Trophoblast cell (in vitro differentiated cells and primary cell): ENCODE measurements at regions not wholly inside any gene's neighbourhood (a gene's known extent, or its start where the extent isn't known, plus 50 kb on each side); places are given as distances from the start of the nearest gene placed in this dataset.
"Not testable (repeated sequence)": the region's sequence is repeated elsewhere in the genome, so short reads cannot be mapped to it uniquely, and the experiment has no call there.

Source experiments
- DNase-seq, 2 donors: peaks; one replicate each; pipeline ENCODE4 v3.0.0-alpha.2; 2016
- H2AFZ ChIP-seq: 2 replicates; pipeline ENCODE4 v1.6.1; 2013; ENCODE audit warnings: low read length, moderate library complexity, mild to moderate bottlenecking; ENCODE audit not compliant: insufficient read depth, poor library complexity
- H2AK5ac ChIP-seq: 2 replicates; pipeline ENCODE4 v1.6.1; 2013; ENCODE audit warnings: mild to moderate bottlenecking, low read length
- H2BK120ac ChIP-seq: 2 replicates; pipeline ENCODE4 v1.6.1; 2013; ENCODE audit warnings: low read length, mild to moderate bottlenecking, moderate library complexity; ENCODE audit not compliant: insufficient read depth, poor library complexity
- H2BK12ac ChIP-seq: 2 replicates; pipeline ENCODE4 v1.6.1; 2013; ENCODE audit warnings: mild to moderate bottlenecking, low read length, moderate library complexity
- H2BK5ac ChIP-seq: 2 replicates; pipeline ENCODE4 v1.6.1; 2013; ENCODE audit warnings: low read length, low read depth, moderate library complexity, mild to moderate bottlenecking; ENCODE audit not compliant: poor library complexity
- H3K14ac ChIP-seq: 2 replicates; pipeline ENCODE4 v1.6.1; 2013; ENCODE audit warnings: mild to moderate bottlenecking, low read length
- H3K18ac ChIP-seq: 2 replicates; pipeline ENCODE4 v1.6.1; 2013; ENCODE audit warnings: mild to moderate bottlenecking, low read length
- H3K23ac ChIP-seq: 2 replicates; pipeline ENCODE4 v1.6.1; 2013; ENCODE audit warnings: low read length
- H3K27ac ChIP-seq: 2 replicates; pipeline ENCODE4 v1.5.1; 2013; ENCODE audit warnings: low read depth, mild to moderate bottlenecking, inconsistent platforms, low read length, moderate library complexity
- H3K27me3 ChIP-seq: 2 replicates; pipeline ENCODE4 v1.6.1; 2013; ENCODE audit warnings: inconsistent platforms, mild to moderate bottlenecking, low read length, moderate library complexity; ENCODE audit not compliant: insufficient read depth
- H3K36me3 ChIP-seq, 2 experiments: 1 replicate in 1 of 2; 2 replicates in 1 of 2; pipeline ENCODE4 v1.6.1; 2013; ENCODE audit warnings: low read length in 2 of 2, mild to moderate bottlenecking in 2 of 2, moderate library complexity in 1 of 2; ENCODE audit not compliant: insufficient read depth in 2 of 2, control insufficient read depth in 1 of 2
- H3K4ac ChIP-seq: 2 replicates; pipeline ENCODE4 v1.6.1; 2013; ENCODE audit warnings: low read depth, mild to moderate bottlenecking, low read length, moderate library complexity
- H3K4me1 ChIP-seq, 2 experiments: 1 replicate in 1 of 2; 2 replicates in 1 of 2; pipeline ENCODE4 v1.6.1; 2013; ENCODE audit warnings: low read length in 2 of 2, mild to moderate bottlenecking in 2 of 2, moderate library complexity in 1 of 2; ENCODE audit not compliant: insufficient read depth in 2 of 2, control insufficient read depth in 1 of 2
- H3K4me2 ChIP-seq: 2 replicates; pipeline ENCODE4 v1.6.1; 2013; ENCODE audit warnings: inconsistent platforms, mild to moderate bottlenecking, low read length, moderate library complexity
- H3K4me3 ChIP-seq: 2 replicates; pipeline ENCODE4 v1.5.1; 2013; ENCODE audit warnings: mild to moderate bottlenecking, low read depth, low read length, inconsistent platforms
- H3K79me1 ChIP-seq: one replicate; pipeline ENCODE4 v1.6.1; 2013; ENCODE audit warnings: low read length
- H3K79me2 ChIP-seq: 2 replicates; pipeline ENCODE4 v1.6.1; 2013; ENCODE audit warnings: low read length, mild to moderate bottlenecking; ENCODE audit not compliant: control insufficient read depth, insufficient read depth, poor library complexity
- H3K9ac ChIP-seq: 2 replicates; pipeline ENCODE4 v1.6.1; 2013; ENCODE audit warnings: mild to moderate bottlenecking, low read length
- H3K9me3 ChIP-seq: 2 replicates; pipeline ENCODE4 v1.6.1; 2013; ENCODE audit warnings: low read depth, mild to moderate bottlenecking, control low read depth, inconsistent platforms, low read length; ENCODE audit not compliant: insufficient read depth
- H4K12ac ChIP-seq: 2 replicates; pipeline ENCODE4 v1.6.1; 2013; ENCODE audit warnings: low read depth, mild to moderate bottlenecking, low read length, moderate library complexity
- H4K8ac ChIP-seq: 2 replicates; pipeline ENCODE4 v1.6.1; 2013; ENCODE audit warnings: low read depth, mild to moderate bottlenecking, low read length, moderate library complexity
- H4K91ac ChIP-seq: one replicate; pipeline ENCODE4 v1.6.1; 2013; ENCODE audit warnings: low read depth, mild to moderate bottlenecking, low read length, moderate library complexity
- WGBS: extraction: QIAGEN DNeasy Blood & Tissue Kit; methylation state at CpG from one replicate; pipeline ENCODE4 v1.1.7; 2013; ENCODE audit warnings: missing lambda C conversion rate; ENCODE audit not compliant: insufficient read length, insufficient coverage; ENCODE audit errors: extremely low coverage; 5-methylcytosine and 5-hydroxymethylcytosine counted together

DNA sequence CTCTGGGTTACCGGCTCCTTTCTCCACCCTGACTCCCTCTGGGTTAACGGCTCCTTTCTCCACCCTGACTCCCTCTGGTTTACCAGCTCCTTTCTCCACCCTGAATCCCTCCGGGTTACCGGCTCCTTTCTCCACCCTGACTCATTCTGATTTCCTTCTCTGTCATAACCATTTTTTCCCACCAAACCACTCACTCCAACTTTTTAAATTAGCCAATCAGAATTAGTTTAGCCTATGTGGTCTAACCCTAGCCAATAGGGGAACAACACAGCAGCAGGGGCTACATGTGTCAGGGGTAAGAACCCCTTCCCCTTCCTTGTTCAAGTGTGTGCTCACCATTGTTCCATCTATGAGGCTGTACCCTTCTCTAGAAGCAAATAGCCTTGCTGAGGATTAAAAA, 98.4 kb upstream of the RBM19 start:
- H2BK12ac ChIP-seq: no peak overlapping the region
- no peak overlapping the region for H2AFZ ChIP-seq
- H3K79me1 ChIP-seq: no peaks in the 10 kb centered on the region
- H3K23ac ChIP-seq: no peak overlapping the region
- H3K79me2 ChIP-seq: no peaks in the 10 kb centered on the region
- no peak overlapping the region for H3K14ac ChIP-seq
- no peak overlapping the region for H2BK5ac ChIP-seq
- H3K4me2 ChIP-seq: no peak overlapping the region
- H3K4me3 ChIP-seq: no peak overlapping the region
- no peak overlapping the region for H3K27ac ChIP-seq
- no CpG with 5 or more reads among the region's 4 CpGs for WGBS
- H2AK5ac ChIP-seq: no peak overlapping the region
- no peak overlapping the region for H3K18ac ChIP-seq
- no peak overlapping the region for H3K9ac ChIP-seq
- no peaks in the 10 kb centered on the region for H3K36me3 ChIP-seq
- H3K27me3 ChIP-seq: no peaks in the 10 kb centered on the region
- no peak overlapping the region for H4K91ac ChIP-seq
- no peak for DNase-seq
- H4K8ac ChIP-seq: no peak overlapping the region
- H2BK120ac ChIP-seq: no peak overlapping the region
- peaks cover 5% of the 10 kb centered on the region for H3K9me3 ChIP-seq
- no peak overlapping the region for H3K4ac ChIP-seq
- no peak overlapping the region for H4K12ac ChIP-seq
- H3K4me1 ChIP-seq: peaks cover 0 to 2% of the 10 kb centered on the region in 2 experiments

GRCh38 chr12:114064034-114064433, 97.9 kb upstream of the RBM19 start:
- not testable (repeated sequence) for H3K4me1 ChIP-seq, H3K18ac ChIP-seq, DNase-seq, H4K8ac ChIP-seq, H3K9ac ChIP-seq, H3K9me3 ChIP-seq, H2BK5ac ChIP-seq, H3K79me1 ChIP-seq, H2AFZ ChIP-seq, H4K12ac ChIP-seq, H3K79me2 ChIP-seq, H3K23ac ChIP-seq, H3K27me3 ChIP-seq, H2BK120ac ChIP-seq, H3K14ac ChIP-seq, H2AK5ac ChIP-seq, H4K91ac ChIP-seq, H3K36me3 ChIP-seq, H2BK12ac ChIP-seq, H3K27ac ChIP-seq, H3K4me2 ChIP-seq, H3K4ac ChIP-seq, H3K4me3 ChIP-seq
- no CpG with 5 or more reads among the region's 8 CpGs for WGBS

DNA sequence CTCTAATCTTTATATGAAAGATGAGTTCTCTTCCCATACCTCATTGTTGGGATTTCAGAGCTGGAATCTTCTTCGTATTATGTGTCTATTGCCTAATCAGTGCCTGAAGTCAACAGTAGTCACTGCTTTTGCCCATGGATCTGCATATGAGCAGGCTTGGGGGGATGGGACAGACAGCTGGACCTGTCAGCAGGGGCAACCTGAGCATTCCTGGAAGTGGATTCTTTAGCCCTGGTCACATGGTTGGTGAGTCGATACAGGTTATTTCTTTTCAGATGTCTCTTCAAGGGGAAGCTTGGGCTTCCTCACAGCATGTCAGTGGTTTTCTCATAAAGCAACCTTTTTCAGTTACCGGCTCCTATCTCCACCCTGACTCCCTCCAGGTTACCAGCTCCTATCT, 97.3 kb upstream of the RBM19 start:
- H3K9ac ChIP-seq: no peak overlapping the region
- H3K18ac ChIP-seq: no peak overlapping the region
- H3K79me1 ChIP-seq: no peaks in the 10 kb centered on the region
- H2AFZ ChIP-seq: no peak overlapping the region
- peak in 1 of 2 donors; percentile 7 for DNase-seq
- H2BK120ac ChIP-seq: no peak overlapping the region
- no peak overlapping the region for H4K12ac ChIP-seq
- H4K91ac ChIP-seq: no peak overlapping the region
- no peaks in the 10 kb centered on the region for H3K79me2 ChIP-seq
- H3K23ac ChIP-seq: no peak overlapping the region
- no peaks in the 10 kb centered on the region for H3K27me3 ChIP-seq
- H3K36me3 ChIP-seq: no peaks in the 10 kb centered on the region
- no peak overlapping the region for H3K4me3 ChIP-seq
- H3K4me2 ChIP-seq: no peak overlapping the region
- H2BK12ac ChIP-seq: no peak overlapping the region
- H2AK5ac ChIP-seq: no peak overlapping the region
- WGBS: no CpG with 5 or more reads among the region's 3 CpGs
- H4K8ac ChIP-seq: no peak overlapping the region
- H3K27ac ChIP-seq: no peak overlapping the region
- no peak overlapping the region for H3K4ac ChIP-seq
- H3K14ac ChIP-seq: no peak overlapping the region
- peaks cover 0 to 2% of the 10 kb centered on the region in 2 experiments for H3K4me1 ChIP-seq
- H2BK5ac ChIP-seq: no peak overlapping the region
- peaks cover 5% of the 10 kb centered on the region for H3K9me3 ChIP-seq

DNA sequence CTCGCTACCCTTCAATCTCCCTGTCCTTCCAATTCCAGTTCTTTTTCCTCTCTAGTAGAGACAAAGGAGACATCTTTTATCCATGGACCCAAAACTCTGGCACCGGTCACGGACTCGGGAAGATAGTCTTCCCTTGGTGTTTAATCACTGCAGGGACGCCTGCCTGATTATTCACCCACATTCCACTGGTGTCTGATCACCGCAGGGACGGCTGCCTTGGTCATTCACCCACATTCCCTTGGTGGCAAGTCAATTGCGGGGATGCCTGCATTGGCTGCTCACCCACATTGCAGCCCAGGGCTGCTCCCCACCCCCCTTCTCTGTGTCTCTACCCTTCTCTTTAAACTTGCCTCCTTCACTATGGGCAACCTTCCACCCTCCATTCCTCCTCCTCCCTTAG, 90.2 kb upstream of the RBM19 start:
- WGBS: no CpG with 5 or more reads among the region's 8 CpGs
- H3K9me3 ChIP-seq, H3K9ac ChIP-seq, H3K4me3 ChIP-seq, H3K4ac ChIP-seq, H3K18ac ChIP-seq, H3K27ac ChIP-seq, H4K12ac ChIP-seq, H2BK5ac ChIP-seq, H2BK120ac ChIP-seq, H3K4me1 ChIP-seq, H2AFZ ChIP-seq, DNase-seq, H3K79me1 ChIP-seq, H4K91ac ChIP-seq, H3K23ac ChIP-seq, H3K14ac ChIP-seq, H4K8ac ChIP-seq, H3K36me3 ChIP-seq, H2AK5ac ChIP-seq, H2BK12ac ChIP-seq, H3K27me3 ChIP-seq, H3K79me2 ChIP-seq, H3K4me2 ChIP-seq: not testable (repeated sequence)
